Inflammatory macrophage (primary cell): ENCODE measurements at regions not wholly inside any gene's neighbourhood (a gene's known extent, or its start where the extent isn't known, plus 50 kb on each side); places are given as distances from the start of the nearest gene placed in this dataset.
"Not testable (repeated sequence)": the region's sequence is repeated elsewhere in the genome, so short reads cannot be mapped to it uniquely, and the experiment has no call there.

Source experiments
- DNase-seq, 2 donors: peaks; one replicate each; pipeline ENCODE4 v3.0.0-alpha.2; 2020 to 2022

DNA sequence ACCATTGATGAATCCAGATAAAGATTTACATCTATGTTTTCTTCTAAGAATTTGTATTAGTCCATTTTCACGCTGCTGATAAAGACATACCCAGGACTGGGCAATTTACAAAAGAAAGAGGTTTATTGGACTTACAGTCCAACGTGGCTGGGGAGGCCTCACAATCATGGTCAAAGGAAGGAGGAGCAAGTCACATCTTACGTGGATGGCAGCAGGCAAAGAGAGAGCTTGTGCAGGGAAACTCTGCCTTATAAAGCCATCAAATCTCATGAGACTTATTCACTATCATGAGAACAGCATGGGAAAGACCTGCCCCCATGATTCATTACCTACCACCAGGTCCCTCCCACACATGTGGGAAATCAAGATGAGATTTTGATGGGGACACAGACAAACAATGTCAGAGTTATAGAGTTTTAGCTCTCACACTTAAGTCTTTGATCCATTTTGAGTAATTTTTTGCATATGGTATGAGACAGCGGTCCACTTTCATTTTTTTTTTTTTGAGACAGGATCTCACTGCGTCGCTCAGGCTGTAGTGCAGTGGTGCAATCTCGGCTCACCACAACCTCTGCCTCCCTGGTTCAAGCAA is 53.5 kb upstream of the JADE2 start:
- DNase-seq: not testable (repeated sequence)

DNA sequence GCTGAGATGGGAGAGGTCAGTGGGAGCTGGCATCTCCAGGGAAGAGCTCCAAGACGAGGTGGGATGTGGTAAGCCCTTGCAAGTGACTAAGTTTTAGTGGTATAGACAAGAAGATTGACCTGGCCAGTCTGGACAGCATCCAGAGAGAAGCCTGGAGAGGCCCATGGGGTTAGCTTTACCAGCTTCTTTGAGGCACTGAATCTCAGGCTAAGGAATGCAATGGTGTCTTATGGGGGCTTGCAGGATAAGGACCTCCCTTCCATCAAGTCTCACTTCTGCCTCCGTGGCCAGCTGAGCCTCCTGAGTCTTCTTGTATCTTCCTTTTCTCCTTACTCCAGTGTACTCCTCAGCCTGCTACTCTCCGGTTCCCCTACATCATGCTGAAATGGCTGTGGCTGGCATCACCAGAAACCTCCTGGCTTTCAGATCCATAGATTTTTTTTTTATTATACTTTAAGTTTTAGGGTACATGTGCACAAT is 56.5 kb upstream of the JADE2 start:
- DNase-seq: no peak

- DNase-seq: no peak
Measured at GRCh38 chr5:134467231-134467630, 55.5 kb upstream of the CDKN2AIPNL start.

DNA sequence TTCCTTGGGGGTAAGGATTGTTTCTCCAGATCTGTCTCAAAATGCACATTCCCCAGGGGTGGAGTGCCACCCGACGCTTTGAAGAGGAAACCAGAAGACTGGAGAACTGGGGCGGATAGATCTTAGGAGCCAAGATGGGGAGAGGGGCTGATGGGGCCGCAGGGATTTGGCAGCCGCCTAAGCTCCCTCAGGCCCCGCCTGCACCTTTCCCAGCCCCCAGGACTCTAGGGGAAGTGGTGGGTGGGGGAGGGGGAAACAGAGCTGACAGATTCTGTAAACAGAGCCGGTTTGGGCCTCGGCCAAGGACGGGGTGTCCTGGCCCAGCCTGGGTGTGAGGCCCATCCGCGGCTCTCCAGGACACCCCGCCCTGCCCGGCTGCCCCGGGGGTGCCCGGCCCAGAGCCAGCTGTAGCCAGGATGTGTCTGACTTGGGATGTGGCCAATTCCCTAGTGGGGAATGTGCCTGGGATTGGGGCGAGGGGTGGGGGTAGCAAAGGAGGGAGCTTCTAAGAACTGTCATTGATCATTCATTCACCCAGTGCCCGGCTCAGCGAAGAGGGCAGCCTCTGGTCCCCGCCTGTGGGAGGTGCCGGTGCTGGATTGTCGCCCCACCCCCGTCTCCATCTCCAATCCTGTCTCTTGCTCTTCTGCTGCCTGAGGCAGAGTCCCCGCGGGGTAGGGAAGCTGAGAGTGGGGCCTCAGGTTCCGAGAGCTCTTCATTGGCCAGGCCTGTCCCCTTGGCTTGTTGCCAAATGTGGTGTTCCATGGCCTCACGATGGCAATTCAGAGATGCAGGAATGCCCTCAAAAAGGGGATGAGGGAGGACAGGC is 54.8 kb upstream of the CDKN2AIPNL start:
- peak; percentile 55 to 67 for DNase-seq

- peak; percentile 74 to 85 for DNase-seq
Measured at GRCh38 chr5:134465816-134466240, 54.1 kb upstream of the CDKN2AIPNL start.

DNA sequence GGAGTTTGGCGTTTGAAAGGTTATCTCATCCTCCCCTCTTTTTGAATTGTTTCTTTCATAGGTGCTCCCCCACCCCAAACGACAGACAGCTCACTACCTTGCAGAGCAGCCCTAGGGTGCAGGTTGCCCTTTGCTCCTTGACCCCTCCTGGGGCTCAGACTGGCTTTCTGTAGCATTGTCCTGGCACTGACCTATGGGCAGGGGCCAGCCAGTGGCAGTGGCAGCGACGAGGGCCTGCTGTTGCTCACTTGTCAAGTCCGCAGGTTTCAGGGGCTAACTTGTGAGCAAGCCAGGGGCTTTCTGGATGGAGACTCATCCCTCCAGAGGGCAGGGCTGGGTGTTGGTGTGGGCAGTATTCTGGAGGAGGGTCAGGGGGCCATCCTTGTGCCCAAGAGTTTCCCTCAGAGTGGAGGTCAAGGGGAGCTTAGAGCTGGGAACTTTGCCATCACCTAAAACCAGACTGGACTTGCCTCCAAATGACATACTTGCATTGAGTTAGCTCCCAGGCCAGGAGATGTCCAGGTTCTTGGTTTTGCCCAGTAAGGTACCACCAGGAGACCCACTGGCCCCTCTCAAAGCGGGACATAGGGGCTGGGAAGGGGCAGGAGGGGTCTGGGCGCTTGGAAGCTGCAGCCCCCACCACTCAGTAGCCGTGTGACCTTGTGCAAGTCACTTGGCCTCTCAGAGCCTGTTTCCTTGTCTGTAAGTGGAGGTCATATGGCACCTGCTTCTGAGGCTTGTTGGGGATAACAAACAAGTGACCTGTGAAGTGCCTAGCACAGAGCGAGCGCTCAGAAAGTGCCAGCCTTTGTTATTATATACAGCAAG is 53.5 kb upstream of the CDKN2AIPNL start:
- DNase-seq: no peak

DNA sequence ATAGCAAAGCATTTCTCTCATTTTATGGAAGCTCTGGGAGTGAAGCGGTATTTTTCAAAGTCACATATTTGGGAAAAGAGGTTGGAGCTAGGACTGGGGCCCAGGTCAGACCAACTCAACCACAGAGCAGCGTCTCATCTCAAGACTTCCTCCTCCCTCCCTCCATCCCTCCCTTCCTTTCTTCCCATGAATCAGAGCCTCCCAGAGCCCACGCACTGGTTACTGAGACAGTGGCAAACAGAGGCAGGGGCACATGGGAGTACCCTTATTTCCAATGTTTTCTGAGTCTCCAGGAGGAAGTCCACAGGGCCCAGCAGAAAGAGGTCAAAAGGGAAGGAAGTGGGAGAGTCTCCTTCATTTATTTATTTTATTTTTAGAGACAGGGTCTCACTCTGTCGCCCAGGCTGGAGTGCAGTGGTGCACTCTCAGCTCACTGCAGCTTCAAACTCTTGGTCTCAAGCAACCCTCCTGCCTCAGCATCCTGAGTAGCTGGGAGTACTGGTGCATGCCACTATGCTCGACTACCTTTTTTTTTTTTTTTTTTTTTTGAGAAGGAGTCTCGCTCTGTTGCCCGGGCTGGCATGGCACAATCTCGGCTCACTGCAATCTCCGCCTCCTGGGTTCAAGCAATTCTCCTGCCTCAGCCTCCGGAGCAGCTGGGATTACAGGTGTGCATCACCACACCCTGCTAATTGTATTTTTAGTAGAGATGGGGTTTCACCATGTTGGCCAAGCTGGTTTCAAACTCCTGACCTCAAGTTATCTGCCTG is 52.5 kb upstream of the CDKN2AIPNL start:
- peak in 1 of 2 donors; percentile 2 for DNase-seq

DNA sequence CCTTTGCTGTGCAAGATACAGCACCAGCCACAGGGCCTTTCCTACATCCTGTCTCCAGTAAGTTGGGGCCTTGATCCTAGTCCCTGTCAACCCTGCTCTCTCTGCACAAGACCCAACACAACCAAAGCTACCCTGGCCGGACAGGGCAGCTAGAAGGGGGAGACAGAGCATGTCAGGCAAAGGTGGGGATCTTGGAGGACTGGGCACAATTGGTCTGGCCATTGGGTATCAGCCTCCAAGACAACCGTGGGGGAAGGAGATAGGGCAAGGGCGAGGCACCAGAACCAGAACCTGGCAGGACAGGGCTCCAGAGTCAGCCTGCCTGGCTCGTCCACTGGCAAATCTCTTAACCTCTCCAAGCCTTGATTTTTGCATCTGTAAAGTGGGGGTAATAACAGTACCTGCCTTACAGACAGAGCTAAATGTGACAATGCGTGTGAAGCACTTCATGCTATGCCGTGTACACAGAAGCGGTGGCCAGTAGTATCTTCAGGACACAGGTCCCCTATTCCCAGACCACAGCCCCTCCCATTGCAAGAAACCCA is 51.6 kb upstream of the CDKN2AIPNL start:
- no peak for DNase-seq

- DNase-seq: no peak
Measured at GRCh38 chr5:134462761-134463160, 51.1 kb upstream of the CDKN2AIPNL start.

DNA sequence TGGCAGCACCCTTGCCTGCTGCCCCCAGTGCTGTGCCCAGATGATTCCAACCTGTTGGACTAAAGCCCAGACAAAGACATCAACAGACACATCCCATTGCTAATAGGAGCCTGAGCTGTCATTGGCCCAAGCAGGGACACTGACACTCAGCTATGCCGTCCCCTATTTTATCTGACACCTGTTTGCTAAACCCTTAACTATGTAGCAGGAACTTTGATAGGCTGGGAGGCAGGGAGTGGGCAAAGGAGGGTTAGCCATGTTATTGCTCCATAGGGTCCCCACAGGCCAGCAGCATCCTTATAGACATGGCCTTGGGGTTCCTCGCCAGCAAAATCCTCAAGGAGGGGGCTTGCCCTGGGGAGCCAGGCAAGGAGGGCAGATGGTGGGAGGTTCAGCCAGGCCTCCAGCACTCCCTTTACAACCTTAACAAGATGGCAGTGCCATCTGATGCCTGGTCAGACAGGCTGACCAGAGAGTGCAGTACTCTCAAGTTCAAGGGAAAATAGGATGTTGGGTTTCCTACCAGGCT is 50.4 kb upstream of the CDKN2AIPNL start:
- DNase-seq: no peak
